ENCODE measurements at regions not wholly inside any gene's neighbourhood (a gene's known extent, or its start where the extent isn't known, plus 50 kb on each side); places are given as distances from the start of the nearest gene placed in this dataset.
"Not testable (repeated sequence)": the region's sequence is repeated elsewhere in the genome, so short reads cannot be mapped to it uniquely, and the experiment has no call there.

DNA sequence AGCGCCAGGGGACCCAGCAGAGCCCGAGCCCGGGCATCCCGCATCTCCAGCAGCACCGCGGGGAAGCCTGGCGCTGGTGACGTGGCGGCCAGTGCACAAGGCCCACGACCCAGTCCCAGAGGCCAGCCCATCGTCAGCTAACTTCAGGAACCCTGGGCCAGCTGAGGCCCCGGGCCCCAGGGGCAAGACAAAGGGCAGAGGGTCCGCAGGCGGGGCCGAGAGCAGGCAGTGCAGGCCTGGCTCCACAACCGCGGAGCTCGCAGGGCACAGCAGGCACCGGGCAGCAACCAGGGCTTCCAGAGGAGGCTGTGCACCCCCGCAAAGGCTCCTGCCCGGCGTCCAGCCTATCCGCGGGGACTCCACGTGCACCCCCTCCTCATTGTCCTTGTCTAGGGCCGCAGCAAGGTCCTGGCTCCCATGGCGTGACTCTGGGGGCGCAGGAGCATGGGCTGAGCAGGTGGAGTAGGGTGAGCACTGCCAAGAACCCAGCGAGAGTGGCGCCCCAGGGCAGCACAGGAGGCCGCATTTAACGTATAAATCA lies 352.5 kb downstream of the KCNJ18 start:
- H3K27me3 ChIP-seq; intact Hi-C loops (cut with DNase I; ENCODE audit: low total_unique reads); H3K4me1 ChIP-seq; H3K27ac ChIP-seq; H3K36me3 ChIP-seq (ENCODE audit: low read depth, missing control alignments); H3K9me3 ChIP-seq; DNase-seq; H3K4me3 ChIP-seq: not testable (repeated sequence)
- WGBS, 2 donors, result 74 to 78% methylated on average over 7 to 26 of the region's 32 CpGs

GRCh38 chr17:22047521-22047920 lies 355.2 kb downstream of the KCNJ18 start:
- H3K9me3 ChIP-seq; H3K4me3 ChIP-seq; H3K27ac ChIP-seq; H3K27me3 ChIP-seq; DNase-seq; H3K36me3 ChIP-seq (ENCODE audit: low read depth, missing control alignments); intact Hi-C loops (cut with DNase I; ENCODE audit: low total_unique reads); H3K4me1 ChIP-seq: not testable (repeated sequence)
- WGBS, 2 donors, result 67 to 80% methylated on average over 2 to 5 of the region's 6 CpGs

DNA sequence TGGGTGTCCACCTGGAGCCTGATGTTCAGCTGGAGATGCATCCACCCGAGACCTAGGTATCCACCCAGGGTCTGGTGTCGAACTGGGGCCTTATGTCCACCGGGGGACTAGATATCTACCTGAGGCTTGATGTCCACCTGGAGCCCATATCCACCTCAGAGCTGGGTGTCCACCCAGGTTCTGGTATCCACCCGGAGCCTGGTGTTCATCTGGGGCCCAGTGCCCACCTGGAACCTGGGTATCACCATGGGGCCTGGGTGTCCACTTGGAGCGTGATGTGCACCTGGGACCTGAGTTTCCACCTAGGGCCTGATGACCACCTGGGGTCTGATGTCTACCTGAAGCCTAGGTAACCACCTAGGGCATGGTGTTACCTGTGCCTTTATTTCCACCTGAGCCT lies 355.9 kb downstream of the KCNJ18 start:
- H3K4me3 ChIP-seq; intact Hi-C loops (cut with DNase I; ENCODE audit: low total_unique reads); H3K4me1 ChIP-seq; H3K9me3 ChIP-seq; DNase-seq; H3K36me3 ChIP-seq (ENCODE audit: low read depth, missing control alignments); H3K27ac ChIP-seq; H3K27me3 ChIP-seq: not testable (repeated sequence)
- WGBS, 2 donors, result 61% methylated on average over 3 of the region's 5 CpGs; no CpG with 5 or more reads in 1 of the 2 donors

GRCh38 chr17:22050766-22051165 lies 358.4 kb downstream of the KCNJ18 start:
- H3K4me3 ChIP-seq; H3K27ac ChIP-seq; H3K9me3 ChIP-seq; DNase-seq; H3K36me3 ChIP-seq (ENCODE audit: low read depth, missing control alignments); H3K27me3 ChIP-seq; intact Hi-C loops (cut with DNase I; ENCODE audit: low total_unique reads); H3K4me1 ChIP-seq: not testable (repeated sequence)
- WGBS, 2 donors, result 19 to 33% methylated on average over 2 of the region's 3 CpGs

GRCh38 chr17:22052715-22053114 lies 360.4 kb downstream of the KCNJ18 start:
- DNase-seq; intact Hi-C loops (cut with DNase I; ENCODE audit: low total_unique reads); H3K9me3 ChIP-seq; H3K27ac ChIP-seq; H3K36me3 ChIP-seq (ENCODE audit: low read depth, missing control alignments); H3K4me3 ChIP-seq; H3K27me3 ChIP-seq; H3K4me1 ChIP-seq: not testable (repeated sequence)

- H3K9me3 ChIP-seq; H3K27ac ChIP-seq; intact Hi-C loops (cut with DNase I; ENCODE audit: low total_unique reads); H3K36me3 ChIP-seq (ENCODE audit: low read depth, missing control alignments); DNase-seq; H3K4me1 ChIP-seq; H3K27me3 ChIP-seq; H3K4me3 ChIP-seq: not testable (repeated sequence)
- WGBS, 2 donors, result 71 to 78% methylated on average over 1 of the region's 1 CpG
Observed at GRCh38 chr17:22056566-22056965, 364.2 kb downstream of the KCNJ18 start.

- H3K9me3 ChIP-seq; intact Hi-C loops (cut with DNase I; ENCODE audit: low total_unique reads); H3K36me3 ChIP-seq (ENCODE audit: low read depth, missing control alignments); DNase-seq; H3K4me1 ChIP-seq; H3K27me3 ChIP-seq; H3K27ac ChIP-seq; H3K4me3 ChIP-seq: not testable (repeated sequence)
- 80 to 90% methylated on average over 4 of the region's 4 CpGs for WGBS, 2 donors
Observed at GRCh38 chr17:22075918-22076317, 383.6 kb downstream of the KCNJ18 start.

GRCh38 chr17:22088589-22088988 lies 396.3 kb downstream of the KCNJ18 start:
- intact Hi-C loops (cut with DNase I; ENCODE audit: low total_unique reads); H3K4me3 ChIP-seq; DNase-seq; H3K36me3 ChIP-seq (ENCODE audit: low read depth, missing control alignments); H3K27me3 ChIP-seq; H3K4me1 ChIP-seq; H3K9me3 ChIP-seq; H3K27ac ChIP-seq: not testable (repeated sequence)
- 60 to 81% methylated on average over 9 to 12 of the region's 12 CpGs for WGBS, 2 donors

GRCh38 chr17:22090263-22090935 lies 398.1 kb downstream of the KCNJ18 start:
- TF ChIP-seq CTCF (IDR thresholded peaks at IDR 0.05) (no peak), POLR2A (IDR thresholded peaks at IDR 0.05) (no peak)

GRCh38 chr17:22091041-22091679 lies 398.8 kb downstream of the KCNJ18 start:
- H3K27me3 ChIP-seq; DNase-seq; H3K27ac ChIP-seq; intact Hi-C loops (cut with DNase I; ENCODE audit: low total_unique reads); H3K9me3 ChIP-seq; H3K4me1 ChIP-seq; H3K36me3 ChIP-seq (ENCODE audit: low read depth, missing control alignments): not testable (repeated sequence)
- WGBS, 2 donors, result 67 to 72% methylated on average over 11 of the region's 11 CpGs
- H3K4me3 ChIP-seq, result peak overlapping the region in 1 of 2 donors; percentile 26

More at GRCh38 chr17:22090263-22090935, 398.1 kb downstream of the KCNJ18 start:
- DNase-seq, result peak; percentile 51
- no peaks in the 10 kb centered on the region for H3K4me1 ChIP-seq
- peak overlapping the region in 1 of 2 donors; percentile 26 for H3K4me3 ChIP-seq
- intact Hi-C loops (cut with DNase I; ENCODE audit: low total_unique reads), result no loop called here
- 58 to 73% methylated on average over 25 of the region's 25 CpGs for WGBS, 2 donors
- H3K27me3 ChIP-seq, result no peaks in the 10 kb centered on the region
- H3K9me3 ChIP-seq, result no peaks in the 10 kb centered on the region
- H3K36me3 ChIP-seq (ENCODE audit: low read depth, missing control alignments), result no peaks in the 10 kb centered on the region
- H3K27ac ChIP-seq, result no peak overlapping the region

GRCh38 chr17:22091840-22092239 lies 399.5 kb downstream of the KCNJ18 start:
- WGBS, 2 donors, result 30 to 63% methylated on average over 2 to 4 of the region's 4 CpGs
- intact Hi-C loops (cut with DNase I; ENCODE audit: low total_unique reads); H3K36me3 ChIP-seq (ENCODE audit: low read depth, missing control alignments); DNase-seq; H3K4me1 ChIP-seq; H3K4me3 ChIP-seq; H3K27me3 ChIP-seq; H3K27ac ChIP-seq; H3K9me3 ChIP-seq: not testable (repeated sequence)

All from testis (tissue), 2 donors.